Keratinocyte (primary cell): ENCODE measurements at regions not wholly inside any gene's neighbourhood (a gene's known extent, or its start where the extent isn't known, plus 50 kb on each side); places are given as distances from the start of the nearest gene placed in this dataset.

Experiments
- DNase-seq: peaks from one replicate; pipeline ENCODE4 v3.0.0-alpha.2; 2011; ENCODE audit warnings: low read depth, missing footprints, low spot score
- FAIRE-seq: peaks from 2 replicates; lab custom pipeline; 2011; peaks lifted over from hg19 to GRCh38; lab: Jason Lieb, UNC
- H2AFZ ChIP-seq: 2 replicates; pipeline ENCODE4 v1.6.0; 2012; ENCODE audit warnings: low read length, control low read depth, inconsistent platforms; ENCODE audit not compliant: control insufficient read depth
- H3K27ac ChIP-seq: 2 replicates; pipeline ENCODE4 v1.5.1; 2011; ENCODE audit warnings: low read length; ENCODE audit not compliant: control insufficient read depth, insufficient read depth
- H3K27me3 ChIP-seq: 3 replicates; pipeline ENCODE4 v1.6.0; 2011; ENCODE audit warnings: low read length; ENCODE audit not compliant: control insufficient read depth, insufficient read depth; ENCODE audit errors: extremely low read depth
- H3K36me3 ChIP-seq, 2 experiments: 2 replicates in 1 of 2; 3 replicates in 1 of 2; pipeline ENCODE4 v1.5.1; 2011; ENCODE audit warnings: low read length in 2 of 2, mild to moderate bottlenecking in 1 of 2; ENCODE audit not compliant: control insufficient read depth in 2 of 2, insufficient read depth in 2 of 2; ENCODE audit errors: extremely low read depth in 1 of 2
- H3K4me1 ChIP-seq: 3 replicates; pipeline ENCODE4 v1.5.1; 2011; ENCODE audit warnings: low read length; ENCODE audit not compliant: control insufficient read depth, insufficient read depth; ENCODE audit errors: extremely low read depth
- H3K4me2 ChIP-seq: 3 replicates; pipeline ENCODE4 v1.6.0; 2011; ENCODE audit warnings: low read depth, low read length; ENCODE audit not compliant: control insufficient read depth, insufficient read depth; ENCODE audit errors: extremely low read depth
- H3K4me3 ChIP-seq, 3 experiments: fragments of 200-600 bp in 1 of 3; sonication (generic) in 1 of 3; 2 replicates in 2 of 3; 3 replicates in 1 of 3; pipeline ENCODE4 v1.5.1; 2011 to 2016; ENCODE audit warnings: low read length in 3 of 3, mild to moderate bottlenecking in 3 of 3, control low read depth in 2 of 3, inconsistent platforms in 1 of 3, low read depth in 1 of 3, mixed read lengths in 1 of 3, mixed run types in 1 of 3, moderate library complexity in 1 of 3; ENCODE audit not compliant: control insufficient read depth in 2 of 3, insufficient read depth in 2 of 3; ENCODE audit errors: extremely low read depth in 1 of 3
- H3K79me2 ChIP-seq: 2 replicates; pipeline ENCODE4 v1.6.0; 2012; ENCODE audit warnings: low read length; ENCODE audit not compliant: control insufficient read depth, insufficient read depth
- H3K9ac ChIP-seq: 3 replicates; pipeline ENCODE4 v1.6.0; 2011; ENCODE audit warnings: low read length; ENCODE audit not compliant: control insufficient read depth, insufficient read depth; ENCODE audit errors: extremely low read depth
- H3K9me1 ChIP-seq: 3 replicates; pipeline ENCODE4 v1.6.0; 2011; ENCODE audit warnings: low read length; ENCODE audit not compliant: control insufficient read depth, insufficient read depth; ENCODE audit errors: extremely low read depth
- H3K9me3 ChIP-seq: 2 replicates; pipeline ENCODE4 v1.5.1; 2012; ENCODE audit warnings: low read depth, low read length; ENCODE audit not compliant: control insufficient read depth
- H4K20me1 ChIP-seq: 3 replicates; pipeline ENCODE4 v1.6.0; 2011; ENCODE audit warnings: low read length; ENCODE audit not compliant: control insufficient read depth, insufficient read depth; ENCODE audit errors: extremely low read depth
- EZH2 ChIP-seq: IDR thresholded peaks from one replicate; pipeline ENCODE4 v1.6.1; 2012; ENCODE audit warnings: inconsistent platforms, mild to moderate bottlenecking, low read length, moderate library complexity
- dilution Hi-C: fragments of 300-500 bp; cut with MboI; formaldehyde crosslinking; loops from one replicate; pipeline ENCODE4 v1.7.0; 2020; ENCODE audit warnings: low sequenced_read_pairs; ENCODE audit not compliant: extremely low pct_ligation_motif_present
- TF ChIP-seq, protein P1 (sequence below), 3 experiments: IDR thresholded peaks in 1 of 3; conservative IDR thresholded peaks in 1 of 3; optimal IDR thresholded peaks in 1 of 3; 2 replicates in 2 of 3; 3 replicates in 1 of 3; pipeline versions ENCODE3 to v1.5.1; 2011; ENCODE audit warnings: low read length in 3 of 3, mild to moderate bottlenecking in 3 of 3, moderate library complexity in 2 of 3, control low read depth in 1 of 3, inconsistent platforms in 1 of 3; ENCODE audit not compliant: insufficient read depth in 2 of 3; ENCODE audit errors: extremely low read depth in 1 of 3

DNA sequence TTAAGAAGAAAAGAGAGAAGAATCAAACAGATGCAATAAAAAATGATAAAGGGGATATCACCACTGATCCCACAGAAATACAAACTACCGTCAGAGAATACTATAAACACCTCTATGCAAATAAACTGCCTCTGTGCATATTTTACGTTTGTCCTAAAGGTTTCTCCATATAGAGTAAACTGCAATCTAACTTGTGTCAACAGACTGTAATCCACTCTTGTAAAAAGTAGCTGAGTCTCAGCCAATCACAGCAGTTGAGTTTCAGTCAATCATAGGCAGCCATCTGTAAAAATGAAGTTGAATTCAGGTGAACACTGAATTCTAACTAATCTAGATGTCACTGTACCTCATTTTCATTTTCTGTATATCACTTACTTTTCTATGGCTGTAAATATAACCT lies 112.2 kb upstream of the SYNCRIP start:
- no peaks in the 10 kb centered on the region for H3K9me3 ChIP-seq
- H3K27ac ChIP-seq, result no peak overlapping the region
- no peak for FAIRE-seq
- H4K20me1 ChIP-seq, result no peaks in the 10 kb centered on the region
- no peak overlapping the region for H3K9ac ChIP-seq
- no peak overlapping the region for H2AFZ ChIP-seq
- no peak for DNase-seq
- TF ChIP-seq EZH2, result no peak
- TF ChIP-seq, protein P1, sequence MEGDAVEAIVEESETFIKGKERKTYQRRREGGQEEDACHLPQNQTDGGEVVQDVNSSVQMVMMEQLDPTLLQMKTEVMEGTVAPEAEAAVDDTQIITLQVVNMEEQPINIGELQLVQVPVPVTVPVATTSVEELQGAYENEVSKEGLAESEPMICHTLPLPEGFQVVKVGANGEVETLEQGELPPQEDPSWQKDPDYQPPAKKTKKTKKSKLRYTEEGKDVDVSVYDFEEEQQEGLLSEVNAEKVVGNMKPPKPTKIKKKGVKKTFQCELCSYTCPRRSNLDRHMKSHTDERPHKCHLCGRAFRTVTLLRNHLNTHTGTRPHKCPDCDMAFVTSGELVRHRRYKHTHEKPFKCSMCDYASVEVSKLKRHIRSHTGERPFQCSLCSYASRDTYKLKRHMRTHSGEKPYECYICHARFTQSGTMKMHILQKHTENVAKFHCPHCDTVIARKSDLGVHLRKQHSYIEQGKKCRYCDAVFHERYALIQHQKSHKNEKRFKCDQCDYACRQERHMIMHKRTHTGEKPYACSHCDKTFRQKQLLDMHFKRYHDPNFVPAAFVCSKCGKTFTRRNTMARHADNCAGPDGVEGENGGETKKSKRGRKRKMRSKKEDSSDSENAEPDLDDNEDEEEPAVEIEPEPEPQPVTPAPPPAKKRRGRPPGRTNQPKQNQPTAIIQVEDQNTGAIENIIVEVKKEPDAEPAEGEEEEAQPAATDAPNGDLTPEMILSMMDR (optimal IDR thresholded peaks at IDR 0.05 in 1 of 3, IDR thresholded peaks at IDR 0.05 in 1 of 3, conservative IDR thresholded peaks at IDR 0.05 in 1 of 3; ENCODE audit: extremely low read depth in 1 of 3, insufficient read depth in 2 of 3, low read length in 3 of 3), result no peak
- H3K4me3 ChIP-seq, result no peak overlapping the region
- no peaks in the 10 kb centered on the region for H3K79me2 ChIP-seq
- H3K27me3 ChIP-seq, result no peaks in the 10 kb centered on the region
- H3K4me2 ChIP-seq, result no peak overlapping the region
- H3K4me1 ChIP-seq, result no peaks in the 10 kb centered on the region
- dilution Hi-C loops, result no loop called here
- no peaks in the 10 kb centered on the region for H3K9me1 ChIP-seq
- H3K36me3 ChIP-seq, result no peaks in the 10 kb centered on the region

DNA sequence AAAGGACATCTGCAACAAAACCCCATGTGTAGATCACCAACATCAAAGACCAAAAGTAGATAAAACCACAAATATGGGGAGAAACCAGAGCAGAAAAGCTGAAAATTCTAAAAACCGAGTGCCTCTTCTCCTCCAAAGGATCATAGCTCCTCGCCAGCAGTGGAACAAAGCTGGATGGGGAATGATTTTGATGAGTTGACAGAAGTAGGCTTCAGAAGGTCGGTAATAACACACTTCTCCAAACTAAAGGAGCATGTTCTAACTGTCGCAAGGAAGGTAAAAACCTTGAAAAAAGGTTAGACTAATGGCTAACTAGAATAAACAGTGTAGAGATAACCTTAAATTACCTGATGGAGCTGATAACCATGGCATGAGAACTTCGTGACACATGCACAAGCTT lies 109.9 kb upstream of the SYNCRIP start:
- Histone ChIP-seq H3K9ac (no peak overlapping the region), H3K4me1 (no peaks in the 10 kb centered on the region), H2AFZ (no peak overlapping the region), H3K79me2 (no peaks in the 10 kb centered on the region), H3K27me3 (no peaks in the 10 kb centered on the region), H3K9me1 (no peaks in the 10 kb centered on the region), H3K4me2 (no peak overlapping the region), H3K9me3 (no peaks in the 10 kb centered on the region), H4K20me1 (no peaks in the 10 kb centered on the region), H3K27ac (no peak overlapping the region), H3K36me3 (no peaks in the 10 kb centered on the region), H3K4me3 (no peak overlapping the region)
- no peak for DNase-seq
- no peak for FAIRE-seq
- dilution Hi-C loops, result no loop called here
- TF ChIP-seq EZH2, result no peak
- TF ChIP-seq, protein P1 (optimal IDR thresholded peaks at IDR 0.05 in 1 of 3, IDR thresholded peaks at IDR 0.05 in 1 of 3, conservative IDR thresholded peaks at IDR 0.05 in 1 of 3; ENCODE audit: extremely low read depth in 1 of 3, insufficient read depth in 2 of 3, low read length in 3 of 3), result no peak
